T-helper 2 cell treated with Interferon-gamma antibody and Interleukin-4, amounts not matched to agents 100 ng/mL and 5 ng/mL, for 36 hours (primary cell): ENCODE measurements at regions not wholly inside any gene's neighbourhood (a gene's known extent, or its start where the extent isn't known, plus 50 kb on each side); places are given as distances from the start of the nearest gene placed in this dataset.

ENCODE experiments used
- intact Hi-C: fragments of 100-400 bp; cut with micrococcal nuclease; formaldehyde crosslinking; loops from one replicate; pipeline ENCODE4 v1.15.1; 2023

GRCh38 chr3:72352176-72352575, 496.1 kb downstream of the SHQ1 start:
- intact Hi-C loops, result no loop called here

GRCh38 chr3:72351536-72351935, 496.7 kb downstream of the SHQ1 start:
- intact Hi-C loops, result no loop called here

- intact Hi-C loops, result no loop called here
Measured at GRCh38 chr3:72350761-72351505, 497.3 kb downstream of the SHQ1 start.

GRCh38 chr3:72348357-72348756, 499.9 kb downstream of the SHQ1 start:
- intact Hi-C loops, result loop anchor here (5.0 kb wide), 1 partner anchor 36 kb away; no protein-coding TSS in a partner anchor

- intact Hi-C loops, result loop anchor here (5.0 kb wide), 1 partner anchor 36 kb away; no protein-coding TSS in a partner anchor
Measured at GRCh38 chr3:72347819-72348319, 500.4 kb downstream of the SHQ1 start.

- intact Hi-C loops, result loop anchor here (1.0 to 5.0 kb wide), 2 partner anchors 29 to 34 kb away; no protein-coding TSS in a partner anchor
Measured at GRCh38 chr3:72346526-72346926, 501.7 kb downstream of the SHQ1 start.

GRCh38 chr3:72345980-72346379, 502.3 kb downstream of the SHQ1 start:
- intact Hi-C loops, result loop anchor here (1.0 to 5.0 kb wide), 3 partner anchors 29 to 101 kb away; partner anchors contain the start of gene RYBP

- intact Hi-C loops, result loop anchor here (2.0 to 5.0 kb wide), 2 partner anchors 33 to 101 kb away; partner anchors contain the start of gene RYBP
Measured at GRCh38 chr3:72345237-72345878, 502.9 kb downstream of the SHQ1 start.

GRCh38 chr3:72344647-72345046, 503.6 kb downstream of the SHQ1 start:
- intact Hi-C loops, result loop anchor here (2.0 to 5.0 kb wide), 2 partner anchors 32 to 102 kb away; partner anchors contain the start of gene RYBP

- intact Hi-C loops, result loop anchor here (2.0 kb wide), 1 partner anchor 103 kb away; the partner anchor contains the start of gene RYBP
Measured at GRCh38 chr3:72344236-72344635, 504.0 kb downstream of the SHQ1 start.

GRCh38 chr3:72343078-72343477, 505.2 kb downstream of the SHQ1 start:
- intact Hi-C loops, result no loop called here

GRCh38 chr3:72342450-72342849, 505.8 kb downstream of the SHQ1 start:
- intact Hi-C loops, result no loop called here

- intact Hi-C loops, result no loop called here
Measured at GRCh38 chr3:72341920-72342319, 506.3 kb downstream of the SHQ1 start.

GRCh38 chr3:72341380-72341770, 506.9 kb downstream of the SHQ1 start:
- intact Hi-C loops, result no loop called here

- intact Hi-C loops, result no loop called here
Measured at GRCh38 chr3:72340476-72341379, 507.5 kb downstream of the SHQ1 start.

GRCh38 chr3:72340056-72340455, 508.2 kb downstream of the SHQ1 start:
- intact Hi-C loops, result no loop called here

GRCh38 chr3:72339670-72340030, 508.6 kb downstream of the SHQ1 start:
- intact Hi-C loops, result no loop called here

GRCh38 chr3:72338942-72339669, 509.1 kb downstream of the SHQ1 start:
- intact Hi-C loops, result no loop called here

- intact Hi-C loops, result no loop called here
Measured at GRCh38 chr3:72338082-72338941, 509.9 kb downstream of the SHQ1 start.

- intact Hi-C loops, result no loop called here
Measured at GRCh38 chr3:72337480-72337855, 510.8 kb downstream of the SHQ1 start.
